HG02852 (cell line): ENCODE measurements at regions not wholly inside any gene's neighbourhood (a gene's known extent, or its start where the extent isn't known, plus 50 kb on each side); places are given as distances from the start of the nearest gene placed in this dataset.

Experiments used
- ATAC-seq: cut with Tn5 transposase; IDR thresholded peaks from one replicate; pipeline ENCODE4 v1.9.1; 2021; ENCODE audit warnings: mild to moderate bottlenecking, moderate library complexity; ENCODE audit not compliant: unreplicated experiment

DNA sequence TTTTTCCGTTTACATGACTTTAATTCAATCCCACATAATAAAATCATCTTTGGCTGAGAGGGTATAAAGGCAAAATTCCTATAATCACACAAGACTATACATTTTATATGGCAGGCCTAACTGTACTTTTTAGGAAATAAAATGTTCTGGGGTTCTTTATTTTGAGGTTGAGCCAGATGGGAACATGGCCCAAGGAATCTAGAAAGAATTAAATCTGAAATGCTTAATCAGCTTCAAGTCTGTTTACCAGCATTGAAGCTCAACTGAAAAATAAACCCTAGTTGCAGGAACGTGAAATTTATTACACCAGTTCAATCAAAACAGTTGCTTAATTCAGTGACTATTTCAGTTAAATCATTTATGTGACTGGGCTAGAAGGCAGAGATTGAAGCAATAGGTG lies 191.0 kb upstream of the BTG1 start:
- no peak for ATAC-seq

DNA sequence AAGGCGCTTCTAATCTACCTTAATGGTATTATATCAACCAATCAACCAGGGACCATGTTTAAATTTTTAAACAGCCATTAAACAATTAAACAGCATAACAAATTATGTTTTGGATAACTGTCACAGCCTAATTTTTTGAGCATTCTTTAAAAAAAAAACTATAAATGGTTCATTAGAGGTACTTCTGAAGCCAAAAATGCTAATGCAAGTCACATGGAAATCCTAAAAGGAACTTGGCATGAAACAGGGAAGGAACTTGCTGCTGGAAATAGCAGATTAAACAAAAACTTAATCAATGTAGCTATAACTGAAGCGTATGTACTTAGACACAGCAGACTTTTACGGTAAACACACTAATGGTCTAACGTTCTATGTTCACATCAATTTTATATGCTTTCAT lies 190.2 kb upstream of the BTG1 start:
- no peak for ATAC-seq

DNA sequence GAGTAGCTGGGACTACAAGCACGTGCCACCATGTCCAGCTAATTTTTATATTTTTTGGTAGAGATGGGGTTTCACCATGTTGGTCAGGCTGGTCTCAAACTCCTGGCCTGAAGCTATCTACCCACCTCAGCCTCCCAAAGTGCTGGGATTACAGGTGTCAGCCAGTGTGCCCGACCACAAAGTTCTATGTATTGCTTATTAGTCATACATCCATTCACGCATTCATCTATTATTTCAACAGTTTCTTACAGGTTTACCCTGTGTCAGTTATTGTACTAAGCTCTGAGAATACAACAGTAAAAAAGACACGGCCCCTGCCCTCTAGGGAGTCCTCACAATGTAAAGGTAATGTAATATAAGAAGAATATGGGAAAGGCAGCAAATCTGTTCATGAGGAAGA lies 188.9 kb upstream of the BTG1 start:
- ATAC-seq = no peak

DNA sequence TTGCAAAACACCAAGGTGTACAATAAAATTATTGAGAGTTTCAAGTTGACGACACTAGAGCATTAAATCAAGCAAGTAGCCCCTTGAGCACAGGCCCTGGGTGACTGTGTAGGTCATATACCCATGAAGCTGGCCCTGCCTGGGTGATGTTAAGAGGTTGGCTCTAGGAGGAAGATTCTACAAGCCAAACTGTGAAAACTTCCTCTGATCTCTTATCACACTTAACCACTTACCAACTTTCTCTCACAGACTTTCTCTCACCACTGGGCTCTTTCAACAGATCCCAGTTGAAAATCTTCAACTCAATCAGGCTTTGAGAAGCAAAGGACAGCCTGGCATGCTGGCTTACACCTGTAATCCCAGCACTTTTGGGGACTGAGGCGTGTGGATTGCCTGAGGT lies 186.9 kb upstream of the BTG1 start:
- no peak for ATAC-seq

DNA sequence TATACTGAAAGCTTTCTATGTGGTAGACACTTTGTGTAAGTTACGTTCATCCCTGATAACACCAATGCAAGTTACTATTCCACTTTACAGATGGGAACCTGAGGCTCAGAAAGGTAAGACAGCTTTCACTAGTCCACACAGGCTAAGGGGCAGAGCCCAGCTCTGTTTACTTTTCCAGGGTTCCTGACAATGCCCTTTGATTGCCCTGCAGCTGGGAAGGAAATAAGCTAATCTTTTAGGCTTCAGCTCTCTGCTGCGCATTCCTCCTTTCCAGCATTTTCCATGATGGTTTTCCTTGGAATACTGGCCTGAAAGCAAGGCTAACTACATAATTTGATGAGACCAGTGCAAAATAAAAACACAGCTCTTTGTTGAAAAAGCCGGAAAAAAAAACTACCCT lies 185.7 kb upstream of the BTG1 start:
- no peak for ATAC-seq

DNA sequence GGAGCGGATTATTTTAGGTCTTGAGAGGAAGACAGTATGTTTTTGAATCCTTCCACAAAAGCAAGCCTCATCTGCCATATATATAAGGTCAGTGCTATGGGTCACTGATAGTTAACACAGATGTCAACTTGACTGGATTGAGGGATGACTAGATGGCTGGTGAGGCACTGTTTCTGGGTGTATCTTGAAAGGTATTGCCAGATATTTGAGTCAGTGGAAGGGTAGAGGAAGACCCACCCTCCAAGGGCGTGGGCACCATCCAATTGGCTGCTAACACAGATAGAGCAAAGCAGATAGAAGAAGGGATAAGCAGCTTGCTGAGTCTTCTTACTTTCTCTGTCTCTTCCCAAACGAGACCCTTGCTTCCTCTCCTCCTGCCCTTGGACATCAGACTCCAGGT lies 185.0 kb upstream of the BTG1 start:
- no peak for ATAC-seq

DNA sequence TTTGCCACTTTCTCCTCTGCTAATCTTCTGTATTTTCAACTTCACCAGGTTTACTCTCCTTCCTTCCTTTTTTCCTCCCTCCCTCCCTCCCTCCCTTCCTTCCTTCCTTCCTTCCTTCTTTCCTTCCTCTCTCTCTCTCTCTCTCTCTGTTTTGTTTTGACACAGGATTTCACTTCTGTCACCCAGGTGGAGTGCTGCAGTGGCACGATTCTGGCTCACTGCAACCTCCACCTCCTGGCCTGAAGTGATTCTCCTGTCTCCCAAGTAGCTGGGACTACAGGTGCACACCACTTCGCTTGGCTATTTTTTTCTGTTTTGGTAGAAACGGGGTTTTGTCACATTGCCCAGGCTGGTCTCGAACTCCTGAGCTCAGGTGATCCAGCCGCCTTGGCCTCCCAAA lies 181.2 kb upstream of the BTG1 start:
- no peak for ATAC-seq

DNA sequence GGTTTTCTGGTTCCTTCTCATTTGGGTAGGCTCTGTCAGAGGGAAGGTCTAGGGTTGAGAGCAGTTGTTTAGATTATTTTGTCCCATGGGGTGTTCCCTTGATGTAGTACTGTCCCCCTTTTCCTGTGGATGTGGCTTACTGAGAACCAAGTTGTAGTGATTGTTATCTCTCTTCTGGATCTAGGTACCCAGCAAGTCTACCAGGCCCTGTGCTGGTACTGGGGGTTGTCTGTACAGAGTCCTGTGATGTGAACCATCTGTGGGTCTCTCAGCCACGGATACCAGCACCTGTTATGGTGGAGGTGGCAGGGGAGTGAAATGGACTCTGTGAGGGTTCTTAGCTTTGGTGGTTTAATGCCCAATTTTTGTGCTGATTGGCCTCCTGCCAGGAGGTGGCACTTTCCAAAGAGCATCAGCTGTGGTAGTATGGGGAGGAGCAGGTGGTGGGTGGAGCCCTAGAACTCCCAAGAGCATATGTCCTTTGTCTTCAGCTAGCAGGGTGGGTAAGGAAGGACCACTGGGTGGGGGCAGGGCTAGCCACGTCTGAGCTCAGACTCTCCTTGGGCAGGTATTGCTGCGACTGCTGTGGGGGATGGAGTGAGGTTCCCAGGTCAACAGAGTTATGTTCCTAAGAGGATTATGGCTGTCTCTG lies 179.3 kb upstream of the BTG1 start:
- no peak for ATAC-seq

DNA sequence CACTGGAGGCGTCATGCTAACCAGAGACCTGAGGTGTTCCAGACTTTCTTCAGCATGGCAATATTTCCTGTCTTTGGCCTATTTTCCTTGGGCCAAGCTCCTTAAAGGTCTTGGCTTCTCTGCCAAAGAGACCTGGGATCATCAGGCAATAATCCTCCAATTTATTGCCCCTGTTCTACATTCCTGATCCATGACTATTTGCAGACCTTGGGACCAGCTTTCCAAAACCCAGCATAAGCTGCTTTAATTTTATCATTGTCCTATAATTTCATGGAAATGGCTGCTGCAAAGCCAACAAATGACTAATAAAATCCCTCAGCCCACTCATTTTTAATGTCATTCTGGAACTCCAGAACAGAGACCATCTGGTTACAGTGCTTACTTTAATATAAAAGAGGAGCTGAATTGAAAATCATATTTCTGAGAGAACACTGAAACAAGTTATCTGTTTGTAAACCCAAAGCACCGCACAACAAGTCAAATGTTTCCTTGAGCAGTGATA lies 166.9 kb upstream of the BTG1 start:
- ATAC-seq = no peak

DNA sequence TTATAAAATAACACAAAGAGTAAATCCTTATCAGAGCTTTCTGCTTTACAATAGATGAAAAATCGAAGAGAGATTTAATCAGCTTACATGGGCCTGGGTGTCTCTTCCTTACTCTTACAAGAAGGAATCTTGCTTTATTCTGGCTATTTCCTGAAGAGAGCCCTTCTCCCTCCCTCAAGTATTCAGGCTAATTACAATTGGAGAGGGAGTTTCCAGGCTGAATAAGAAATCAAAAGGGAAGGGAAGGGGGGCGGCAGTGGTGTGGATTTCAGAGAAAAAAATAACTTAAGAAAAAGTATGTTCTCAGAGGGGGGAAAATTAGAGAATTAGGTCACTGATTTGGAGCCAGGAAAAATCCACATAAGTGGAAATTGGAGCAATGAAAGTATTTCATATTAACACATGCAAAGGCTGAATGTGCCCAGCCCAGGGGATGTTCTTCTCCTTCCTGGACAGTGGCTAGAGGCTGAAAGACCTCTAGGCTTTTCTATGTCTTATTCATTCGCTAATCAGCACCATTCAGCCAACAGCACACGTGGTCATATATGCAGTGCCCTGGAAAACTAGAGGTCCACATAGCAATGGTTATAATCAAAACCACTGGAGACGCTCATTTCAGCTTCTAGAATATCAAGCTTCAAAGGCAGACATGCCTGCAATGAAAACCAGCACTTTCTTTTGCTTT lies 158.9 kb upstream of the BTG1 start:
- no peak for ATAC-seq

DNA sequence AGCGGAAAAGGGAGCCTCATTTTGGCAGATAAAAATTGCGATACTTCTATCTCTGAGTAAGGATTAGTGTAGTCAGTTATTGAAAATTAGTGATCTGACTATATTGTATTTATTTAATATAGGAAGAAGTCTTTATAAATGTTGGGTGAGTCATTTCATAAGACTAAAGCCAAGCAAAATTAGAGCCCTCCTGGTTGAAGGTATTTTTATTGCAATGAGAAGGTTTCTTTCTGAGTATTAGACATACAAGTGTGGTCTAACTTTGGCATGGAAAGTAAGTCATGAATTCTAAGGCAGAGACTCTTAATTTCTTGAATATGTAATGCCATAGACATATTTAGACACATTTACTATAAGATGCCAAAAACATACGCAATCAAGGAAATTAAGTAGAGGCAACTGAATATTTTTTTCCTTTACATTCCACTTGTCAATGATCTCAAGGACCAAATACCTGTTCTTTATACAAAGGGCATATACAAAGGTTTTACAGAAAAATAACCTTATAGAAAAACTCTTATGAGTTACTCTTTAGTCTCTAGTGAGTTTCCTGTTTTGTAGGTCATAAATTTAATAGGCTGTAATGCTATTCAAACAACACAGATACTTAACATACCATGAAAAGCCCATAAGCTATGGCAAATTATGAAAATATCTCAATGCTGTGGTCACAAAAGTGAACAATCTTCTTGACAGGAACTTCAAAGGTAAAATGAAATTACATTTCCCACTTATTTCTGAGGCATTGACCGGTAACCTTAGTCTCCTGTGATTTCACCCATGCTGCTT lies 156.6 kb upstream of the BTG1 start:
- no peak for ATAC-seq

DNA sequence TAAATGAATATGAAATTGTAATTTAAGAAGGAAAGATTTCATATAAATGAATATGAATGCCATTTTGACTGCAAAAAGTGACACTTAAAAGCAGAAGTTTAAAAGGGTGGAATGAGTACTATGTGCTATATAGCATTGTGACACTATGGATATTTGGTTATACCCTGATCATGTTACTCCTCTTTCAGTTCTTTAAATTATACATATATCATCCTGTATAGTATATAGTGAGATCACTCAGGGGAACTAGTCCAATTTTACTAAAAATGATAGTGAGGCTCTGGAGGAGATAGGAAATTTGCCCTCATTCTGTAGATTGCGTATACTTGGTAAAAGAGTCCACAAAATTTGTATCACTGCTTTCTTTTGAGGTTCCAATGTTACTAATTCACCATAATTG lies 155.7 kb upstream of the BTG1 start:
- no peak for ATAC-seq

DNA sequence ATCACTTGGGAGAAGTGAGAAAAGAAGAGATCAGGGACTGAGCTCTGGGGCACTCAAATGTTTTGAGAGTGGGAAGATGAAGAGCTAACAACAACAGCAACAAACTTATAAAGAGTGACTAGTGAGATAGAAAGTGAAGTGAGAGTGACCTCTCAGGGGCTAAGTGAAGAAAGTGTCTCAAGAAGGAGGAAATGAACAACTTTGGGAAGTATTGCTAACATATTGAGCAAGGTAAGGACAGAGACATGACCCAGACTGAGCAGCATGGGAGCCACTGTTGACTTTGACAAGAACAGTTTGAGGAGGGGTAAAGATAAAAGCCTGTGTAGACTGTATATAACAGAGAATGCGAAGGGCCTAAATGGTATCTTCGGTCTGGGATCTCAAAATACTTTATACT lies 155.1 kb upstream of the BTG1 start:
- ATAC-seq = no peak

DNA sequence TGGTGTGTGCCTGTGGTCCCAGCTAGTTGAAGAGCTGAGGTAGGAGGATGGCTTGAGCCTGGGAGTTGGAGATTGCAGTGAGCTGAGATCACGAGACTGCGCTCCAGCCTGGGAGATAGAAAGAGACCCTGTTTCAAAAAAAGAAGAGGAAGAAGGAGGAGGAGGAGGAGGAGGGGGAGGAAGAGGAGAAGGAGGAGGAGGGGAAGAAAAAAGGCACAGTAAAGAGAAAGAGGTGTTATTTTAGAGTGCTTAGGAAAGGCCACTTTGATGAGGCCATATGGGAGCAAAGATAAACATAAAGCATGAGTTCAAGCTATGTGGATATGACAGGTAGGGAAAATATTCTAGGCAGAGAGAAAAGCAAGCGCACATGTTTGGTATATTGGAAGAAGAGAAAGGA lies 154.1 kb upstream of the BTG1 start:
- no peak for ATAC-seq

DNA sequence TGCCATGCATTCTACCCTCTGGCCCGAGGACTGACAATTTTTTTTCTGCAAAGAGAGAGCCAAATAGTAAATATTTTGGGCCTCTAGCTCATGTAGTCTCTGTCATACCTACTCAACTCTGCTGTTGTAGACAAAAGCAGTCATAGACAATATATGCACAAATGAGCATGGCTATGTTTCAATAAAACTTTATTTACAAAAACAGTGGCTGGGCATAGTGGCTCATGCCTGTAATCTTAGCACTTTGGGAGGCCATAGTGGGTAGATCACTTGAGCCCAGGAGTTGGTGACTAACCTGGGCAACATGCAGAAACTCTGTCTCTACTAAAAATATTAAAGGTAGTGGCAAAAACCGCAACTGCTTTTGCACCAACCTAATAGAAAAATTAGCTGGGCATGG lies 153.7 kb upstream of the BTG1 start:
- ATAC-seq = no peak

DNA sequence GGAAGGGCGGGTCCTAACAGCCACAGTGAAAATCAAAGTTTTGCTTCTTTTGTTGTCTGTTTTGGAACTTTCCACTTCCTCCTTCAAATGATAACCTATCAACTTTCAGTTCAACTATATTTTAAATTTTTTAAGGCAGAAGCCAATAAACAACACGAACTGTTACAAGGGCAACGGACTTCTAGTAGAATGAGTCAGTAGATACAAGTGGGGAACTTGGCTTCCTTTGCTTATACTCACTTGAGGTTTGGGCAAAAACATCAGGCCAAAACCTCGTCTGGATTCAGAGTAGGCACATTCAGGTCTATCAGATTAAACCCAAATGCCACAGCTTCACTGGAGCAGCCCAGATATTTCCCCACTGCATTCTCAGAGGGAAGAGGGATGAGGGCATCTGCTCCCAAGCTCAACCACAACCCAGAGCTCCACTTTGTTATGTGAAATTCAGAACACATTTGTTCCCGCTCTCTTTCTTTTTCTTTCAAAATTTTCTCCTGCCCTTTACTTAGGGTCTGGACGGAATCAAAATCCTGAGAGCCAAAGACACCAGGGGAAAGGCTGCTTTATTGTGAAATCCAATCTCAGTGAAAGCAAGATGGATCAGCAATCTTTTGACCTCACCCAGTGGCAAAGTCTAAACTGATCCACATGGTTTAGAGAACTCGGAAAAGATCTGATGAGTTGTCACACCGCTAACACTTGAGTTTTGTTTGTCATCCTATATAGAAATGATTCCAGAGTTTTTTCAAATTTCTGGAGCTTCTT lies 152.5 kb upstream of the BTG1 start:
- no peak for ATAC-seq

DNA sequence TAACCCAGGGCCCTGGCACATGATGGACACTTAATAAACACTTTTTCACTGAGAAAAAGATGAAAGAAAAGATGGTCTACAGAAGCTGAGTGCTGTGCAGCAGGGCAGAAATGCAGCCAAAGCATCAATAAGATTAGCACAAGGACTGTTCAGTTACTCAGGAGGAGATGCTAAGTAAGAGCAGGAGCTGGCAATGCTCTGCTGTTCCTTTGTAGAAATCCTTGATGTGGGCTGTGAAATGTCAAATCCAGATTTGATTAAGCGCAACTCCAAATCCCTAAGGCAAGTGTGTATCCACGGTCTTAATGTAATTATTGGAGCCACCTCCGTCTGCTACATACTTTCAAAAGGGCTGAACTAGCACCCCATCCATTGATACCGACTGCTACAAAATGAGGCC lies 151.8 kb upstream of the BTG1 start:
- no peak for ATAC-seq

DNA sequence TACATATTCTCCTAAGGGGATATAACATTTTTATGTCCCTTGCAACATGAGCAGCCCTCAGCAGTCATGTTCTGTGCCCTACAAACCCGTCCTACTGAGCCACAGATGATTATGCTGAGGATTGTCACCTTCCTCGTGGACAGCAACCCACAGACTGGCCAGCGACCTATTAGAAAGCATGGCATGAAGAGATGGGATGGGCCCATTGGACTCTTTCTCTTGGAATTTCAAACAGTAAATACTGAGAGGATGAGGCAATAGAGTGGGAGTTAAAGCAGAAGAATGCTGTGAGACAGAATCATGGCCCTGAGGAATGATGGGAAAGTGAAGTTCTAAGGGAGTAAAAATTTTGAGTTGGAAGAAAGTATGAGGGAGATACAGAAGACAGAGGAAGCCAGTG lies 149.9 kb upstream of the BTG1 start:
- ATAC-seq = no peak

DNA sequence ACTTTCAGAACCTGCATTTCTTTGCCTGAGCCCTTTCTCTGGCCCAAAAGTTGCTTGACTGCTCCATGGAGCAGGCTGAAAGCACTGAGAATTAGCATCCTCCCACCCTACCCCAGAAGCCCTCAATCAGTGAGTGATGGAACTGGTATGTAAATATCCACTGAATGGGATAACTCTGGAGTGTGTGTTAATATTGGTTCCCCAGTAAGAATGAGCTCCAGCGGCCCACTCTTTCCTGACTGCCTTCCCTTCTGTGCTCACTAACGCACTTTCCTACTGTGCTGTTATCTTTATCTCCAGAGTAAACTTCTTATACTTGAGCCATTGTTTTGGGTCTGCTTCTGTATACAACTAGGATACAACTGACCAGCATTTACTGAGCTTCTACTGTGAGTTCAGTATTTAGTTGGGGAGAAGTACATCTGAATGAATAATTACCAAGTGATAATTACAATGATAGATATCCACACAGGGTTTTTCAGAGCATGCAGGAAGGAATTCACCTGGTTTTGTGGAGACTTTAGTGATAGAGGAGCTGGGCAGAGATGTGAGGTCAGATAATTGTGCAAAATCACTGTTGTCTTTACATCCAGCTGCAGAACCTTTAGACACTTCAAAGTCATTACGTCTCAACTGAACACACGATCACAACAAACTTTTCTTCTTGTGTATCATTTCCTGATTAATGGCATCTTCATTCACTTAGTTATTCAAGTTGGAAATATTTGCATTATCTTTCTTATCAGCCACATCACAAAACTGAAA lies 149.2 kb upstream of the BTG1 start:
- ATAC-seq = no peak

DNA sequence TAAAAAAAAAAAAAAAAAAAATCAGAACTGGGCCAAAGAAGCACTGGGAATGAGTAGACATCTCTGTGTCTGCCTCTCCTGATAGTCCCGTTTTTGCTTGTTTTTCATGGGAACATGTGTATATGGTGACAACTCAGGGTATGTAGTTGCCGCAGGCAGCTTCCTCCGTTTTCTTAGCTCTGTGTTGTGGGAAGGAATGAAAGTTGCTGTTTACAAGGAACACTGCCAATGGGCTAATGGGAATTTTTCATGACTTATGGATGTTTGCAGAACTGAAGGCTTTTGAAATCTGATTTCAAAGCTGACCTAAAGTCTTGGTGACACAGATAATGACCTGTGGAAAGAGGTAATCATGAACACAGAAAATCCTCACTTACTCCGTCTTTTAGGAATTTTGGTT lies 146.4 kb upstream of the BTG1 start:
- ATAC-seq = no peak

DNA sequence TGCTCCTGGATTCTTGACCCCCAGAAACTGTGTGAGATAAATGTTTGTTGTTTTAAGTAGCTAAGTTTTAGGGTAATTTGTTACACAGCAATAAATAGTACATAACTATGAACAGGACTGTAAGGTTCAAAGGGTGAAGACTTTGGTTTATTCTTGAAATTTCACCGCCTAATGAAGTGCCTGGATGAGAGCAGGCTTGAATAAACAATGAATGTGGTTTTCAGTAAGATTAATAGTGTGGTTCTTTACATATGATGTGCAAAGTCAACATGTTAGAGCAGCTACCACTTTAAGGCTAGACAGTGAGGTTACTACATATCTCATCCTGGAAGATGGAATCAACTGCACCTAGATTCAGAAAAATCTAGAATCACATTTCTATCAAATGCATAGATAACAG lies 145.2 kb upstream of the BTG1 start:
- ATAC-seq = no peak
